ENCODE measurements at regions not wholly inside any gene's neighbourhood (a gene's known extent, or its start where the extent isn't known, plus 50 kb on each side); places are given as distances from the start of the nearest gene placed in this dataset.

- no peak for TF ChIP-seq CTCF (IDR thresholded peaks at IDR 0.05; ENCODE audit: poor library complexity)
- TF ChIP-seq EZH2 (IDR thresholded peaks at IDR 0.05; ENCODE audit: borderline replicate concordance), result no peak
These were observed 79.1 kb upstream of the MYL10 start for GRCh38 chr7:101708223-101708622.
